IMR-90 (cell line): ENCODE measurements at regions not wholly inside any gene's neighbourhood (a gene's known extent, or its start where the extent isn't known, plus 50 kb on each side); places are given as distances from the start of the nearest gene placed in this dataset.

Experiments used
- BHLHE40 ChIP-seq: fragments of 150-350 bp; IDR thresholded peaks from 2 replicates; pipeline ENCODE4 v1.6.1; 2016; ENCODE audit warnings: mild to moderate bottlenecking, low read depth, low read length
- CEBPB ChIP-seq: IDR thresholded peaks from 2 replicates; pipeline ENCODE4 v1.6.1; 2012; ENCODE audit warnings: low read depth, low read length, improper control_type of control experiment
- CTCF ChIP-seq: conservative IDR thresholded peaks from 2 replicates; pipeline ENCODE4 v1.5.1; 2012; ENCODE audit warnings: mild to moderate bottlenecking, low read depth, low read length, improper control_type of control experiment
- ELK1 ChIP-seq: fragments of 150-350 bp; IDR thresholded peaks from 2 replicates; pipeline ENCODE4 v1.6.1; 2016; ENCODE audit warnings: low read depth, mild to moderate bottlenecking, low read length, moderate library complexity, borderline replicate concordance
- FOS ChIP-seq: fragments of 150-350 bp; IDR thresholded peaks from 2 replicates; pipeline ENCODE4 v1.6.1; 2016; ENCODE audit warnings: low read depth, low read length
- MAFK ChIP-seq: IDR thresholded peaks from 2 replicates; pipeline ENCODE4 v1.6.1; 2012; ENCODE audit warnings: low read depth, low read length, improper control_type of control experiment
- MAZ ChIP-seq: IDR thresholded peaks from 2 replicates; pipeline ENCODE4 v1.6.1; 2012; ENCODE audit warnings: low read depth, mild to moderate bottlenecking, low read length, improper control_type of control experiment, moderate library complexity, borderline replicate concordance
- MXI1 ChIP-seq: IDR thresholded peaks from 2 replicates; pipeline ENCODE4 v1.6.1; 2012; ENCODE audit warnings: low read depth, mild to moderate bottlenecking, low read length, moderate library complexity, borderline replicate concordance
- NFE2L2 ChIP-seq: fragments of 150-350 bp; IDR thresholded peaks from 2 replicates; pipeline ENCODE4 v1.6.1; 2016; ENCODE audit warnings: low read depth, mild to moderate bottlenecking, low read length
- POLR2A ChIP-seq: IDR thresholded peaks from 2 replicates; pipeline ENCODE4 v1.6.1; 2012; ENCODE audit warnings: mild to moderate bottlenecking, low read depth, low read length
- RAD21 ChIP-seq: IDR thresholded peaks from 2 replicates; pipeline ENCODE4 v1.6.1; 2012; ENCODE audit warnings: low read length, improper control_type of control experiment
- RCOR1 ChIP-seq: IDR thresholded peaks from 2 replicates; pipeline ENCODE4 v1.6.1; 2012; ENCODE audit warnings: mild to moderate bottlenecking, low read length, improper control_type of control experiment; ENCODE audit not compliant: insufficient replicate concordance
- RFX5 ChIP-seq: IDR thresholded peaks from 2 replicates; pipeline ENCODE4 v1.8.0; 2012; ENCODE audit warnings: low read depth, mild to moderate bottlenecking, low read length, moderate library complexity
- SMC3 ChIP-seq: fragments of 150-350 bp; IDR thresholded peaks from 2 replicates; pipeline ENCODE4 v1.6.1; 2016; ENCODE audit warnings: low read depth, mild to moderate bottlenecking, antibody characterized with exemption, low read length, moderate library complexity

GRCh38 chr2:186027922-186028321, 289.3 kb downstream of the FSIP2 start:
- no peak for TF ChIP-seq MAZ
- TF ChIP-seq CTCF = no peak
- TF ChIP-seq RCOR1 = no peak
- no peak for TF ChIP-seq POLR2A
- TF ChIP-seq SMC3 = no peak
- TF ChIP-seq BHLHE40 = no peak
- TF ChIP-seq ELK1 = no peak
- no peak for TF ChIP-seq NFE2L2
- TF ChIP-seq RAD21 = no peak
- no peak for TF ChIP-seq CEBPB
- TF ChIP-seq FOS = no peak
- no peak for TF ChIP-seq MXI1
- no peak for TF ChIP-seq RFX5
- TF ChIP-seq MAFK = no peak
